Small intestine (tissue), 7 donors: ENCODE measurements at regions not wholly inside any gene's neighbourhood (a gene's known extent, or its start where the extent isn't known, plus 50 kb on each side); places are given as distances from the start of the nearest gene placed in this dataset.
"Not testable (repeated sequence)": the region's sequence is repeated elsewhere in the genome, so short reads cannot be mapped to it uniquely, and the experiment has no call there.

Experiments used
- DNase-seq, 2 donors: peaks; one replicate each; pipeline versions ENCODE4 v3.0.0 to v3.0.0-alpha.2; 2013
- FAIRE-seq: peaks from 2 replicates; lab custom pipeline; 2012; peaks lifted over from hg19 to GRCh38; lab: Jason Lieb, UNC
- H3K27ac ChIP-seq, 3 donors: one replicate each; pipeline ENCODE4 v1.5.1; 2013; ENCODE audit warnings: low read length in 2 of 3, mild to moderate bottlenecking in 2 of 3, control low read depth in 1 of 3, inconsistent platforms in 1 of 3, low read depth in 1 of 3, moderate library complexity in 1 of 3
- H3K27me3 ChIP-seq, 3 donors: one replicate each; pipeline ENCODE4 v1.6.1; 2013; ENCODE audit warnings: low read length in 3 of 3, inconsistent platforms in 1 of 3; ENCODE audit not compliant: control insufficient read depth in 3 of 3, insufficient read depth in 3 of 3
- H3K36me3 ChIP-seq, 3 donors: one replicate each; pipeline ENCODE4 v1.6.1; 2013; ENCODE audit warnings: low read length in 3 of 3, inconsistent platforms in 1 of 3, low read depth in 1 of 3, mild to moderate bottlenecking in 1 of 3, moderate library complexity in 1 of 3; ENCODE audit not compliant: control insufficient read depth in 3 of 3, insufficient read depth in 2 of 3
- H3K4me1 ChIP-seq, 3 donors: one replicate each; pipeline ENCODE4 v1.6.1; 2013; ENCODE audit warnings: low read length in 2 of 3, inconsistent platforms in 1 of 3, low read depth in 1 of 3, mild to moderate bottlenecking in 1 of 3, moderate library complexity in 1 of 3; ENCODE audit not compliant: control insufficient read depth in 3 of 3, insufficient read depth in 2 of 3
- H3K4me3 ChIP-seq, 3 donors: one replicate each; pipeline ENCODE4 v1.5.1; 2013; ENCODE audit warnings: low read length in 3 of 3, control low read depth in 1 of 3, inconsistent platforms in 1 of 3, low read depth in 1 of 3, mild to moderate bottlenecking in 1 of 3, moderate library complexity in 1 of 3
- H3K9me3 ChIP-seq, 2 donors: one replicate each; pipeline ENCODE4 v1.6.1; 2013; ENCODE audit warnings: low read depth in 1 of 2, low read length in 1 of 2; ENCODE audit not compliant: control insufficient read depth in 2 of 2, insufficient read depth in 1 of 2
- WGBS, 3 donors: extraction: QIAGEN DNeasy Blood & Tissue Kit; methylation state at CpG; one replicate each; pipeline ENCODE4 v1.1.7; 2013; 5-methylcytosine and 5-hydroxymethylcytosine counted together
- donor health status: healthy with polysubstance abuse.
- donor health status: control.
- donor health status: control.
- donor health status: Bipolar disorder and iron deficiency.
- donor health status: healthy.

- H3K27ac ChIP-seq, H3K4me1 ChIP-seq, DNase-seq, H3K9me3 ChIP-seq, H3K27me3 ChIP-seq, H3K4me3 ChIP-seq, H3K36me3 ChIP-seq, FAIRE-seq: not testable (repeated sequence)
- WGBS, 3 donors, result 71 to 94% (median 83%) methylated on average over 1 of the region's 1 CpG
Observed at GRCh38 chr15:88965097-88965496, 51.9 kb upstream of the MFGE8 start.

- WGBS, 3 donors, result 0 to 72% (median 48%) methylated on average over 1 of the region's 1 CpG
- H3K27me3 ChIP-seq, result no peaks in the 10 kb centered on the region
- H3K27ac ChIP-seq, result no peak overlapping the region
- peaks cover 0 to 22% of the 10 kb centered on the region in 2 donors for H3K9me3 ChIP-seq
- no peak for FAIRE-seq
- no peaks in the 10 kb centered on the region for H3K36me3 ChIP-seq
- H3K4me3 ChIP-seq, result no peak overlapping the region
- H3K4me1 ChIP-seq, result peaks cover 0 to 3% (median 0%) of the 10 kb centered on the region in 3 donors
- DNase-seq, result no peak
Observed at GRCh38 chr15:88970232-88970631, 57.1 kb upstream of the MFGE8 start.

- DNase-seq (peak in 1 of 2 donors; percentile 73), FAIRE-seq (no peak)
- Histone ChIP-seq H3K4me1 (peaks cover 0 to 3% (median 0%) of the 10 kb centered on the region in 3 donors), H3K4me3 (no peak overlapping the region), H3K27me3 (no peaks in the 10 kb centered on the region), H3K27ac (peak overlapping the region in 1 of 3 donors; percentile 28), H3K9me3 (peaks cover 0 to 27% of the 10 kb centered on the region in 2 donors), H3K36me3 (no peaks in the 10 kb centered on the region)
- 30 to 56% (median 48%) methylated on average over 4 of the region's 4 CpGs for WGBS, 3 donors
Observed at GRCh38 chr15:88974392-88974791, 61.2 kb upstream of the MFGE8 start.

- DNase-seq, result no peak
- Histone ChIP-seq H3K27ac (no peak overlapping the region), H3K9me3 (peaks cover 0 to 27% of the 10 kb centered on the region in 2 donors), H3K4me3 (no peak overlapping the region), H3K36me3 (no peaks in the 10 kb centered on the region), H3K27me3 (no peaks in the 10 kb centered on the region), H3K4me1 (peaks cover 0 to 3% (median 0%) of the 10 kb centered on the region in 3 donors)
- FAIRE-seq, result no peak
Observed at GRCh38 chr15:88975891-88976290, 62.7 kb upstream of the MFGE8 start.

- Histone ChIP-seq H3K27ac (no peak overlapping the region), H3K4me3 (no peak overlapping the region), H3K27me3 (no peaks in the 10 kb centered on the region), H3K36me3 (no peaks in the 10 kb centered on the region), H3K4me1 (peaks cover 0 to 3% (median 0%) of the 10 kb centered on the region in 3 donors), H3K9me3 (peaks cover 0 to 21% of the 10 kb centered on the region in 2 donors)
- FAIRE-seq (no peak), DNase-seq (no peak)
- WGBS, 3 donors, result 76 to 88% (median 81%) methylated on average over 2 of the region's 2 CpGs
Observed at GRCh38 chr15:88976656-88977055, 63.5 kb upstream of the MFGE8 start.

- H3K27me3 ChIP-seq, result no peaks in the 10 kb centered on the region
- H3K27ac ChIP-seq, result no peak overlapping the region
- no peaks in the 10 kb centered on the region for H3K36me3 ChIP-seq
- no peak overlapping the region for H3K4me3 ChIP-seq
- H3K9me3 ChIP-seq, result peaks cover 0 to 11% of the 10 kb centered on the region in 2 donors
- H3K4me1 ChIP-seq, result peaks cover 0 to 7% (median 0%) of the 10 kb centered on the region in 3 donors
- peak in 1 of 2 donors; percentile 37 for DNase-seq
- no peak for FAIRE-seq
- 39 to 64% (median 47%) methylated on average over 8 of the region's 8 CpGs for WGBS, 3 donors
Observed at GRCh38 chr15:88979674-88980073, 66.5 kb upstream of the MFGE8 start.

- FAIRE-seq, result no peak
- no peaks in the 10 kb centered on the region for H3K36me3 ChIP-seq
- H3K4me3 ChIP-seq, result no peak overlapping the region
- H3K27me3 ChIP-seq, result no peaks in the 10 kb centered on the region
- no peak overlapping the region for H3K27ac ChIP-seq
- WGBS, 3 donors, result 81 to 91% (median 82%) methylated on average over 4 of the region's 4 CpGs
- no peak for DNase-seq
- H3K4me1 ChIP-seq, result peaks cover 0 to 6% (median 0%) of the 10 kb centered on the region in 3 donors
- peaks cover 0 to 11% of the 10 kb centered on the region in 2 donors for H3K9me3 ChIP-seq
Observed at GRCh38 chr15:88980498-88980897, 67.3 kb upstream of the MFGE8 start.

GRCh38 chr15:88981244-88982215, 68.4 kb upstream of the MFGE8 start:
- 78 to 80% (median 80%) methylated on average over 15 of the region's 15 CpGs for WGBS, 3 donors
- FAIRE-seq (no peak), DNase-seq (no peak)
- Histone ChIP-seq H3K27me3 (no peaks in the 10 kb centered on the region), H3K4me3 (no peak overlapping the region), H3K4me1 (peaks cover 0 to 6% (median 0%) of the 10 kb centered on the region in 3 donors), H3K9me3 (peaks cover 0 to 11% of the 10 kb centered on the region in 2 donors), H3K36me3 (no peaks in the 10 kb centered on the region), H3K27ac (no peak overlapping the region)
